ENCODE measurements at regions not wholly inside any gene's neighbourhood (a gene's known extent, or its start where the extent isn't known, plus 50 kb on each side); places are given as distances from the start of the nearest gene placed in this dataset.

DNA sequence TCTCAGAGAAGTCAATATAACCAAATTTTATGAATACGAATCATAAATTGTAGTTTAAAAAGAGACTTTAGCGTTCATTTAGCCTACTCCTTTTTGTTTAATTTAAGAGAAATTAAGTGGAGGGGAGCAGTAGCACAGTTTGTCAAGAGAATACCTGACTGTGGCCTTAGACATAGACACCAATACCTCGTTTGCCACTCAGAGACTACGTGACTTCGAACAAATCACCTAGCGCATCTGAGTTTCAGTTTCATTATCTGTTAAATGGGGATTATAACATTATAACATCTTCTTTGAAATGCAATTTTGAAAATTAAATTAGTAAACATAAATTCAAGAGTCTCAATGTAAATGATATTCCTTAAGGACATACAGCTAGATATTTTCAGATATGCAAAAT lies 581.5 kb upstream of the VRK2 start (continued):
- TF ChIP-seq, protein P1, sequence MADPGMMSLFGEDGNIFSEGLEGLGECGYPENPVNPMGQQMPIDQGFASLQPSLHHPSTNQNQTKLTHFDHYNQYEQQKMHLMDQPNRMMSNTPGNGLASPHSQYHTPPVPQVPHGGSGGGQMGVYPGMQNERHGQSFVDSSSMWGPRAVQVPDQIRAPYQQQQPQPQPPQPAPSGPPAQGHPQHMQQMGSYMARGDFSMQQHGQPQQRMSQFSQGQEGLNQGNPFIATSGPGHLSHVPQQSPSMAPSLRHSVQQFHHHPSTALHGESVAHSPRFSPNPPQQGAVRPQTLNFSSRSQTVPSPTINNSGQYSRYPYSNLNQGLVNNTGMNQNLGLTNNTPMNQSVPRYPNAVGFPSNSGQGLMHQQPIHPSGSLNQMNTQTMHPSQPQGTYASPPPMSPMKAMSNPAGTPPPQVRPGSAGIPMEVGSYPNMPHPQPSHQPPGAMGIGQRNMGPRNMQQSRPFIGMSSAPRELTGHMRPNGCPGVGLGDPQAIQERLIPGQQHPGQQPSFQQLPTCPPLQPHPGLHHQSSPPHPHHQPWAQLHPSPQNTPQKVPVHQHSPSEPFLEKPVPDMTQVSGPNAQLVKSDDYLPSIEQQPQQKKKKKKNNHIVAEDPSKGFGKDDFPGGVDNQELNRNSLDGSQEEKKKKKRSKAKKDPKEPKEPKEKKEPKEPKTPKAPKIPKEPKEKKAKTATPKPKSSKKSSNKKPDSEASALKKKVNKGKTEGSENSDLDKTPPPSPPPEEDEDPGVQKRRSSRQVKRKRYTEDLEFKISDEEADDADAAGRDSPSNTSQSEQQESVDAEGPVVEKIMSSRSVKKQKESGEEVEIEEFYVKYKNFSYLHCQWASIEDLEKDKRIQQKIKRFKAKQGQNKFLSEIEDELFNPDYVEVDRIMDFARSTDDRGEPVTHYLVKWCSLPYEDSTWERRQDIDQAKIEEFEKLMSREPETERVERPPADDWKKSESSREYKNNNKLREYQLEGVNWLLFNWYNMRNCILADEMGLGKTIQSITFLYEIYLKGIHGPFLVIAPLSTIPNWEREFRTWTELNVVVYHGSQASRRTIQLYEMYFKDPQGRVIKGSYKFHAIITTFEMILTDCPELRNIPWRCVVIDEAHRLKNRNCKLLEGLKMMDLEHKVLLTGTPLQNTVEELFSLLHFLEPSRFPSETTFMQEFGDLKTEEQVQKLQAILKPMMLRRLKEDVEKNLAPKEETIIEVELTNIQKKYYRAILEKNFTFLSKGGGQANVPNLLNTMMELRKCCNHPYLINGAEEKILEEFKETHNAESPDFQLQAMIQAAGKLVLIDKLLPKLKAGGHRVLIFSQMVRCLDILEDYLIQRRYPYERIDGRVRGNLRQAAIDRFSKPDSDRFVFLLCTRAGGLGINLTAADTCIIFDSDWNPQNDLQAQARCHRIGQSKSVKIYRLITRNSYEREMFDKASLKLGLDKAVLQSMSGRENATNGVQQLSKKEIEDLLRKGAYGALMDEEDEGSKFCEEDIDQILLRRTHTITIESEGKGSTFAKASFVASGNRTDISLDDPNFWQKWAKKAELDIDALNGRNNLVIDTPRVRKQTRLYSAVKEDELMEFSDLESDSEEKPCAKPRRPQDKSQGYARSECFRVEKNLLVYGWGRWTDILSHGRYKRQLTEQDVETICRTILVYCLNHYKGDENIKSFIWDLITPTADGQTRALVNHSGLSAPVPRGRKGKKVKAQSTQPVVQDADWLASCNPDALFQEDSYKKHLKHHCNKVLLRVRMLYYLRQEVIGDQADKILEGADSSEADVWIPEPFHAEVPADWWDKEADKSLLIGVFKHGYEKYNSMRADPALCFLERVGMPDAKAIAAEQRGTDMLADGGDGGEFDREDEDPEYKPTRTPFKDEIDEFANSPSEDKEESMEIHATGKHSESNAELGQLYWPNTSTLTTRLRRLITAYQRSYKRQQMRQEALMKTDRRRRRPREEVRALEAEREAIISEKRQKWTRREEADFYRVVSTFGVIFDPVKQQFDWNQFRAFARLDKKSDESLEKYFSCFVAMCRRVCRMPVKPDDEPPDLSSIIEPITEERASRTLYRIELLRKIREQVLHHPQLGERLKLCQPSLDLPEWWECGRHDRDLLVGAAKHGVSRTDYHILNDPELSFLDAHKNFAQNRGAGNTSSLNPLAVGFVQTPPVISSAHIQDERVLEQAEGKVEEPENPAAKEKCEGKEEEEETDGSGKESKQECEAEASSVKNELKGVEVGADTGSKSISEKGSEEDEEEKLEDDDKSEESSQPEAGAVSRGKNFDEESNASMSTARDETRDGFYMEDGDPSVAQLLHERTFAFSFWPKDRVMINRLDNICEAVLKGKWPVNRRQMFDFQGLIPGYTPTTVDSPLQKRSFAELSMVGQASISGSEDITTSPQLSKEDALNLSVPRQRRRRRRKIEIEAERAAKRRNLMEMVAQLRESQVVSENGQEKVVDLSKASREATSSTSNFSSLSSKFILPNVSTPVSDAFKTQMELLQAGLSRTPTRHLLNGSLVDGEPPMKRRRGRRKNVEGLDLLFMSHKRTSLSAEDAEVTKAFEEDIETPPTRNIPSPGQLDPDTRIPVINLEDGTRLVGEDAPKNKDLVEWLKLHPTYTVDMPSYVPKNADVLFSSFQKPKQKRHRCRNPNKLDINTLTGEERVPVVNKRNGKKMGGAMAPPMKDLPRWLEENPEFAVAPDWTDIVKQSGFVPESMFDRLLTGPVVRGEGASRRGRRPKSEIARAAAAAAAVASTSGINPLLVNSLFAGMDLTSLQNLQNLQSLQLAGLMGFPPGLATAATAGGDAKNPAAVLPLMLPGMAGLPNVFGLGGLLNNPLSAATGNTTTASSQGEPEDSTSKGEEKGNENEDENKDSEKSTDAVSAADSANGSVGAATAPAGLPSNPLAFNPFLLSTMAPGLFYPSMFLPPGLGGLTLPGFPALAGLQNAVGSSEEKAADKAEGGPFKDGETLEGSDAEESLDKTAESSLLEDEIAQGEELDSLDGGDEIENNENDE (IDR thresholded peaks at IDR 0.05; ENCODE audit: insufficient replicate concordance, low read length) = no peak
- TF ChIP-seq RBBP5 (IDR thresholded peaks at IDR 0.05; ENCODE audit: borderline replicate concordance, low read depth, low read length) (no peak), CHD1 (IDR thresholded peaks at IDR 0.05; ENCODE audit: low read depth, low read length) (no peak), TCF12 (IDR thresholded peaks at IDR 0.05; ENCODE audit: low read depth, low read length) (no peak), KDM1A (IDR thresholded peaks at IDR 0.05; ENCODE audit: borderline replicate concordance, low read length) (no peak), TBP (IDR thresholded peaks at IDR 0.05; ENCODE audit: low read depth, low read length) (no peak), YY1 (IDR thresholded peaks at IDR 0.05; ENCODE audit: low read depth, low read length) (no peak), JUN (IDR thresholded peaks at IDR 0.05; ENCODE audit: low read depth, low read length) (no peak), BRCA1 (IDR thresholded peaks at IDR 0.05; ENCODE audit: low read depth, low read length) (no peak), TAF1 (IDR thresholded peaks at IDR 0.05; ENCODE audit: low read depth, low read length) (no peak), SIRT6 (IDR thresholded peaks at IDR 0.05; ENCODE audit: low read length) (no peak), GTF2F1 (IDR thresholded peaks at IDR 0.05; ENCODE audit: borderline replicate concordance, low read depth, low read length) (no peak)

Measured in H1 (cell line).